H1 (cell line): ENCODE measurements at regions not wholly inside any gene's neighbourhood (a gene's known extent, or its start where the extent isn't known, plus 50 kb on each side); places are given as distances from the start of the nearest gene placed in this dataset.

Source experiments
- CEBPB ChIP-seq: IDR thresholded peaks from 2 replicates; pipeline ENCODE4 v1.6.1; 2012; ENCODE audit warnings: low read depth, low read length
- CTCF ChIP-seq, 3 experiments: IDR thresholded peaks; 1 replicate in 2 of 3; 2 replicates in 1 of 3; pipeline versions ENCODE4 v1.5.1 to v1.6.1; 2011; ENCODE audit warnings: low read length in 3 of 3, mild to moderate bottlenecking in 3 of 3, inconsistent platforms in 2 of 3, low read depth in 1 of 3, moderate library complexity in 1 of 3; ENCODE audit not compliant: insufficient read depth in 1 of 3; ENCODE audit errors: control extremely low read depth in 1 of 3

GRCh38 chr7:45509222-45509621 lies 64.9 kb upstream of the ADCY1 start:
- TF ChIP-seq CTCF (IDR thresholded peaks at IDR 0.05; ENCODE audit: control extremely low read depth in 1 of 3, insufficient read depth in 1 of 3, low read depth in 1 of 3, low read length in 3 of 3) (no peak), CEBPB (no peak)
